Thymus (tissue), 11 donors: ENCODE measurements at regions not wholly inside any gene's neighbourhood (a gene's known extent, or its start where the extent isn't known, plus 50 kb on each side); places are given as distances from the start of the nearest gene placed in this dataset.
A peak's percentile ranks its signal among the peaks of the same experiment; 100 is the strongest.
"Not testable (repeated sequence)": the region's sequence is repeated elsewhere in the genome, so short reads cannot be mapped to it uniquely, and the experiment has no call there.

Experiments
- DNase-seq, 9 donors: peaks; one replicate each; pipeline ENCODE4 v3.0.0-alpha.2; 2013; ENCODE audit warnings: low spot score in 9 of 9, low read depth in 6 of 9, missing footprints in 1 of 9
- H3K27ac ChIP-seq, 2 donors: one replicate each; pipeline ENCODE4 v1.5.1; 2013; ENCODE audit warnings: control low read depth in 1 of 2, low read depth in 1 of 2, low read length in 1 of 2, mild to moderate bottlenecking in 1 of 2, moderate library complexity in 1 of 2
- H3K27me3 ChIP-seq, 2 donors: one replicate each; pipeline ENCODE4 v1.5.1; 2013; ENCODE audit warnings: low read length in 1 of 2; ENCODE audit not compliant: control insufficient read depth in 2 of 2, insufficient read depth in 1 of 2
- H3K36me3 ChIP-seq, 2 donors: one replicate each; pipeline ENCODE4 v1.5.1; 2013; ENCODE audit warnings: low read length in 1 of 2, mild to moderate bottlenecking in 1 of 2, moderate library complexity in 1 of 2; ENCODE audit not compliant: control insufficient read depth in 2 of 2, insufficient read depth in 2 of 2
- H3K4me1 ChIP-seq, 2 donors: one replicate each; pipeline ENCODE4 v1.5.1; 2013; ENCODE audit warnings: low read length in 2 of 2; ENCODE audit not compliant: control insufficient read depth in 2 of 2, insufficient read depth in 2 of 2
- H3K4me3 ChIP-seq, 2 donors: one replicate each; pipeline ENCODE4 v1.5.1; 2013; ENCODE audit warnings: low read length in 2 of 2, control low read depth in 1 of 2, mild to moderate bottlenecking in 1 of 2
- H3K9me3 ChIP-seq, 2 donors: one replicate each; pipeline ENCODE4 v1.5.1; 2013; ENCODE audit warnings: low read length in 1 of 2, mild to moderate bottlenecking in 1 of 2; ENCODE audit not compliant: control insufficient read depth in 2 of 2, insufficient read depth in 1 of 2
- WGBS: extraction: QIAGEN DNeasy Blood & Tissue Kit; methylation state at CpG from one replicate; pipeline ENCODE4 v1.1.7; 2013; 5-methylcytosine and 5-hydroxymethylcytosine counted together
- donor health status: healthy.

DNA sequence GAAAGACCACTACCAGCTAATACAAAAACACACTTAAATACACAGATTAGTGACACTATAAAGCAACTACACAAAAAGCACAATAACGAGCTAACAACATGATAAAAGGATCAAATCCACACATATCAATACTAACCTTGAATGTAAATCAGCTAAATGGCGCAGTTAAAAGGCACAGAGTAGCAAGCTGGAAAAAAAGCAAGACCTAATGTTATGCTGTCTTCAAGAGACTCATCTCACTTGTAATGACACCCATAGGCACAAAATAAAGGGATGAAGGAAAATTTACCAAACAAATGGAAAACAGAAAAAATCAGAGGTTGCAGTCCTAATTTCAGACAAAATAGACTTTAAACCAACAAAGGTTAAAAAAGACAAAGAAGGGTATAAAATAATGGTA is 86.3 kb downstream of the NUS1 start:
- no peaks in the 10 kb centered on the region for H3K4me1 ChIP-seq
- H3K27me3 ChIP-seq: no peaks in the 10 kb centered on the region

DNA sequence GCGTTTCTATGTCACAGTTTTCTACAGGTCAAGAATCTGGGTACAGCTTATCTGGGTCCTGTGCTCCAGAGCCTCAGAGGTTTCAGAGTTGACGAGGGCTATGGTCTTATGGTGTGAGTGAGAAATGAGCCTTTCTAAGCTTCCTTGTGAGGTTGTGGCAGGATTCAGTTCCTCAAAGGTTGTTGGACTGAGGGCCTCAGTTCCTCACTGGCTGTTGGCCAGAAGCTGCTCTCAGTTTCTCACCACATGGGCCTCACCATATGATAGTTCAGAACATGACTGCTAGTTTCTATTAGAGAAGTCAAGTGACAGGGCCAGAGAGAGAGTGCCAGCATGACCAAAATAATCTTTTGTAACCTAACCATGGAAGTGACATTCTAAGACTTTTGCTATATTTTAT is 96.1 kb downstream of the NUS1 start:
- WGBS: 92% methylated on average over 2 of the region's 2 CpGs
- no peaks in the 10 kb centered on the region for H3K27me3 ChIP-seq
- DNase-seq: peak in 1 of 9 donors; percentile 16
- H3K27ac ChIP-seq: no peak overlapping the region
- H3K4me1 ChIP-seq: no peaks in the 10 kb centered on the region
- H3K4me3 ChIP-seq: no peak overlapping the region
- H3K9me3 ChIP-seq: no peaks in the 10 kb centered on the region
- H3K36me3 ChIP-seq: no peaks in the 10 kb centered on the region

More for the DNA sequence above, 86.3 kb downstream of the NUS1 start:
- Histone ChIP-seq H3K27ac (no peak overlapping the region), H3K9me3 (peaks cover 0 to 14% of the 10 kb centered on the region in 2 donors), H3K36me3 (no peaks in the 10 kb centered on the region), H3K4me3 (no peak overlapping the region)
- no peak for DNase-seq
- 91% methylated on average over 2 of the region's 2 CpGs for WGBS

DNA sequence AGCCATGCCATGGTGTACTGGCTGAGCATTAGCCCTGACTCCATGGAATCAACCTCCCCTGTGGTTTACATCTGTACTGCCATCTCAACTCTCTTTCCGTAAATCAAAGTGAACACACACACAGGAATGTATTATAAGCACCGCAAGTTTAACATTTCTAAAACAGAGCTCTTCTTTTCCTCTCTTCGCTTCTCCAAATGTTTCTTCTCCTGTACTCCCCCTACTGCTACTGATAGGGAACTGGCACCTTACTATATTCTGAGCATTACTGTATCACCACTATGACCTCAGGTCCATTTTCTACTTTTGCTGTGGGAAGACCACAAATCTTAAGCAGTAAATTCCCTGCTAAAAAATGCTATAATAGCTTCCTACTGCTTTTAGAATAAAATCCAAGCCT is 101.2 kb downstream of the NUS1 start:
- H3K36me3 ChIP-seq: no peaks in the 10 kb centered on the region
- no peaks in the 10 kb centered on the region for H3K9me3 ChIP-seq
- WGBS: 77% methylated on average over 3 of the region's 3 CpGs
- H3K27ac ChIP-seq: no peak overlapping the region
- H3K27me3 ChIP-seq: no peaks in the 10 kb centered on the region
- DNase-seq: no peak
- no peak overlapping the region for H3K4me3 ChIP-seq
- H3K4me1 ChIP-seq: no peaks in the 10 kb centered on the region

DNA sequence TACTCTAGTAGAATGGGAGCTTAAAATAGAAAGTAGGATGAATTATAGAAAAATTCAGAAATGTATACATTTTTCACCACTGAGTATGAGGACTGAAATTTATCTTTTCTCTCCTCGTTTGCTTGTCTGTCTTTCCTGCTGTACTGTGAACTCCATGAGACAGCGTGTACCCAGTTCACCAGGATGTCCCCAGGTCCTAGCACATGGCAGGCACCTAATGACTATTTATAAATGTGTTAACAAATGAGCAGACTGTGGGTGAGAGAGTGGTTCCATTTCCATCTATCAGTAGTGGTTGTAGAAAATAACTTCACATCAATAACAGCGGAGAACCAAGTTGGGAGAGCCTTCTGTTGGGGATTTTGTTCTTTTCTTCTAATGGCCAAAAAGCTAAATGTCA is 106.3 kb downstream of the NUS1 start:
- Histone ChIP-seq H3K27me3 (no peaks in the 10 kb centered on the region), H3K27ac (no peak overlapping the region), H3K4me3 (no peak overlapping the region), H3K9me3 (no peaks in the 10 kb centered on the region), H3K4me1 (no peaks in the 10 kb centered on the region), H3K36me3 (no peaks in the 10 kb centered on the region)
- no peak for DNase-seq
- 89% methylated on average over 3 of the region's 3 CpGs for WGBS

DNA sequence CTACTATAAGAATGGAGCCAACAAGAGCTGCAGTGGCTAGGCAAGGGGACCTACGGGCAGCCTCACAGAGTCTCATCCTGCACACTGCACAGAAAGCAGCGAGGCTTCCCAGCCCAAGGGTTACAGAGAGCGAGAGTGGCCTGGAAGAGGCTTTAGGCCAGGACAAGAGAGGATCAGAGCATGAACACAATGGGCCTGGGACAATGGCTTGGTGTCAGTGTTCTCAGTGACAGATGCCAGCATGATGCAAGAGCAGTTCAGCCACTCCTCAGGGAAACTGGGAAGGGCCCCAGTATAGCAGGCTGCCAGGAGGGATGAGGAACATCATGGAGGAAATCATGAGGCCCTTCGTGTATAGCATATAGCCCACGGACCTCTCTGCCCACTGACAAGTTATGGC is 108.0 kb downstream of the NUS1 start:
- no peaks in the 10 kb centered on the region for H3K4me1 ChIP-seq
- H3K36me3 ChIP-seq: no peaks in the 10 kb centered on the region
- no peak overlapping the region for H3K27ac ChIP-seq
- H3K4me3 ChIP-seq: no peak overlapping the region
- H3K27me3 ChIP-seq: no peaks in the 10 kb centered on the region
- no peaks in the 10 kb centered on the region for H3K9me3 ChIP-seq
- no peak for DNase-seq
- WGBS: 83% methylated on average over 5 of the region's 5 CpGs

DNA sequence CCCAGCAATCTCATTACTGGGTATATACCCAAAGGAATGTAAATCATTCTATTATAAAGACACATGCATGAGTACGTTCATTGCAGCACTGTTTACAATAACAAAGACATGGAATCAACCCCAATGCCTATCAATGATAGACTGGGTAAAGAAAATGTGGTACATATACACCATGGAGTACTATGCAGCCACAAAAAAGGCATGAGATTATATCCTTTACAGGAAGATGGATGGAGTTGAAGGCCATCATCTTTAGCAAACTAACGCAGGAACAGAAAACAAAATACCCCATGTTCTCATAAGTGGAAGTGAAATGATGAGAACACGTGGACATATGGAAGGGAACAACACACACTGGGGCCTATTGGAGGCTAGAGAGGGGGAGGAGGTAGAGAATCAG is 115.7 kb downstream of the NUS1 start:
- no peaks in the 10 kb centered on the region for H3K36me3 ChIP-seq
- no peak for DNase-seq
- no peaks in the 10 kb centered on the region for H3K4me1 ChIP-seq
- 75% methylated on average over 3 of the region's 3 CpGs for WGBS
- no peak overlapping the region for H3K27ac ChIP-seq
- no peaks in the 10 kb centered on the region for H3K9me3 ChIP-seq
- no peaks in the 10 kb centered on the region for H3K27me3 ChIP-seq
- H3K4me3 ChIP-seq: no peak overlapping the region

DNA sequence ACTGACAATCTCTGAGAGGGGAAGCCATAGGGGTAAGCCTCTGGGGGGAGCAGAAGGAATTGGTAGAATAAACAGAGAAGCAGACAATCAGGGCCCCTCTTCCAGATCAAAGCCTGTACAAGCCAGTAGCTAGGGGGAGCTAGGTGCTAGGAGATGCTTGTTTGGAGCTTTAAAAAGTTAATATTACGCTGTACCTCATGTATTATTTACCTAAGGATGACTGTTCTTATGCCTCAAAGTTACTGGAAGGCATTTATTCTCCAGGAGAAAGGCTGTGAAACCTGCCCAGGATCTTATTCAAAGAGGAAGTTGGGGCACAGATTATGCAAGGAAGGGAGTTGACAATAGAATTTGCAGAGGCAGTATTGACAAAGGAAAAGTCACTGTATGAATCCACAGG is 111.8 kb upstream of the SLC35F1 start:
- WGBS: 75% methylated on average over 1 of the region's 1 CpG
- no peaks in the 10 kb centered on the region for H3K9me3 ChIP-seq
- H3K4me1 ChIP-seq: no peaks in the 10 kb centered on the region
- no peaks in the 10 kb centered on the region for H3K36me3 ChIP-seq
- DNase-seq: no peak
- no peak overlapping the region for H3K27ac ChIP-seq
- H3K4me3 ChIP-seq: no peak overlapping the region
- H3K27me3 ChIP-seq: no peaks in the 10 kb centered on the region

DNA sequence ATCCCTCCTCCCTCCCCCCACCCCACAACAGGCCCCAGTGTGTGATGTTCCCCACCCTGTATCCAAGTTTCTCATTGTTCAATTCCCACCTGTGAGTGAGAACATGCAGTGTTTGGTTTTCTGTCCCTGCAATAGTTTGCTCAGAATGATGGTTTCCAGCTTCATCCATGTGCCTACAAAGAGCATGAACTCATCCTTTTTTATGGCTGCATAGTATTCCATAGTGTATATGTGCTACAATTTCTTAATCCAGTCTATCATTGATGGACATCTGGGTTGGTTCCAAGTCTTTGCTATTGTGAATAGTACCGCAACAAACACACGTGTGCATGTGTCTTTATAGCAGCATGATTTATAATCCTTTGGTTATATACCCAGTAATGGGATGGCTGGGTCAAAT is 108.2 kb upstream of the SLC35F1 start:
- H3K9me3 ChIP-seq, H3K36me3 ChIP-seq, H3K27ac ChIP-seq, H3K27me3 ChIP-seq, H3K4me3 ChIP-seq, DNase-seq, H3K4me1 ChIP-seq: not testable (repeated sequence)
- 97% methylated on average over 2 of the region's 2 CpGs for WGBS

DNA sequence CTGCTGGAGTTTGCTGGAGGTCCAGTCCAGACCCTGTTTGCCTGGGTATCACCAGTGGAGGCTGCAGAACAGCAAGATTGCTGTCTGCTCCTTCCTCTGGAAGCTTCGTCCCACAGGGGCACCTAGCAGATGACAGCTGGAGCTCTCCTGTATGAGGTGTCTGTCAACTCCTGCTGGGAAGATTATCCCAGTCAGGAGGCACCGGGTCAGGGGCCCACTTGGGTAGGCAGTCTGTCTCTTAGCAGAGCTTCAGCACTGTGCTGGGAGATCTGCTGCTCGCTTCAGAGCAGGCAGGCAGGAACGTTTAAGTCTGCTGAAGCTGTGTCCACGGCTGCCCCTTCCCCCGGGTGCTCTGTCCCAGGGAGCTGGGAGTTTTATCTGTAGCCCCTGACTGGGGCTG is 96.8 kb upstream of the SLC35F1 start:
- Histone ChIP-seq H3K4me1 (no peaks in the 10 kb centered on the region), H3K27ac (no peak overlapping the region), H3K9me3 (no peaks in the 10 kb centered on the region), H3K27me3 (no peaks in the 10 kb centered on the region), H3K4me3 (no peak overlapping the region), H3K36me3 (no peaks in the 10 kb centered on the region)
- WGBS: 85% methylated on average over 6 of the region's 6 CpGs
- no peak for DNase-seq

DNA sequence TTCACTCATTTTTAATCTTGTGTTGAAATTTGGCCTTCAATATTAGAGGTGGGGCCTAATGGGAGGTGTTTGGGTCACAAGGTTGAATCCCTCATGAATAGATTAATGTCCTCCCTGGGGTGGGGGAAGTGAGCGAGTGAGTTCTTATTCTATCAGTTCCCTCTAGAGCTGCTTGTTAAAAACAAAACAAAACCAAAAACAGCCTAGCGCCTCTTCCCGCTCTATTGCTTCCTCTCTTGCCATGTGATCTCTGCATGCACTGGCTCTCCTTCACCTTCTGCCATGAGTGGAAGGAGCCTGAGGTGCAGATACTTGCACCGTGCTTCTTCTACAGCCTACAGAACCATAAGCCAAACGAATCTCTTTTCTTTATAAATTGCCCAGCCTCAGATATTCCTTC is 89.6 kb upstream of the SLC35F1 start:
- DNase-seq: no peak
- H3K4me1 ChIP-seq: no peaks in the 10 kb centered on the region
- H3K27me3 ChIP-seq: no peaks in the 10 kb centered on the region
- 89% methylated on average over 5 of the region's 5 CpGs for WGBS
- no peak overlapping the region for H3K4me3 ChIP-seq
- no peaks in the 10 kb centered on the region for H3K36me3 ChIP-seq
- H3K27ac ChIP-seq: no peak overlapping the region
- H3K9me3 ChIP-seq: no peaks in the 10 kb centered on the region
